ENCODE measurements at regions not wholly inside any gene's neighbourhood (a gene's known extent, or its start where the extent isn't known, plus 50 kb on each side); places are given as distances from the start of the nearest gene placed in this dataset.

DNA sequence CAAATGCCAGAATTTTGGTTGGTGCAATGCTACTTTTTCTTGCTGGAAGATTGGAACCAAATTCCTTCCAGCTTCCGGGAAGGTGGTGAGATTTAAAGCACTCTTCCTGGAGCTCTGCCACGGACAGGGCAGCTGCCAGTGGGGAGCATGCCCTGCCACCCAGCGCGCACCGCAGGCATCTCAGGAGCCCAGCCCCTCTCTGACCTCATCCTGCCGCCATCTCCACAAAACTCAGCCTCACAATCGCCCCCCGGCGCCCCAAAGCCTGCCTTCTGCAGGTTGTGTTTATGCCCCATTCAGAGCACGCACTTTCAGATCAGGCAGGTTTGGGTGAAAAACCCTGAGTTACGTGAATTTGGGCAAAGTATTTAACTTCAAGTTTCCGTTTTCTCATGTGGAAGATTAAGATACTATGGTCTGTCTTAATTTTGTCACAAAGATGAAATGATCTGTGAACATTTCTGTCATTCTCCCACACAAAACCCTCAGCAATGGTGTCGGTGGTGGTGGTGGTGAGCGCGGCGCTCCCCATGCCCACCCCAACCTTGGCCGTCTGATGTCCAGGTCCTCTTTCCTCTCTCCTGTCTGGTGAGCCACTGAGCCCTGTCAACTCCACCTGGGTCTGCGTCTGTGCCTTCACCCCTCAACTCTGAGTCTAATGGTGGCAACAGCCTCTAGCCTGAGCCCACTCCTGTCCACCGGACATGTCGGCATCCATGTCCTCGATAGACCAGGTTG lies 282.8 kb upstream of the SALL3 start:
- no peak for DNase-seq (ENCODE audit: low read depth in 4 of 4, low spot score in 3 of 4)

DNA sequence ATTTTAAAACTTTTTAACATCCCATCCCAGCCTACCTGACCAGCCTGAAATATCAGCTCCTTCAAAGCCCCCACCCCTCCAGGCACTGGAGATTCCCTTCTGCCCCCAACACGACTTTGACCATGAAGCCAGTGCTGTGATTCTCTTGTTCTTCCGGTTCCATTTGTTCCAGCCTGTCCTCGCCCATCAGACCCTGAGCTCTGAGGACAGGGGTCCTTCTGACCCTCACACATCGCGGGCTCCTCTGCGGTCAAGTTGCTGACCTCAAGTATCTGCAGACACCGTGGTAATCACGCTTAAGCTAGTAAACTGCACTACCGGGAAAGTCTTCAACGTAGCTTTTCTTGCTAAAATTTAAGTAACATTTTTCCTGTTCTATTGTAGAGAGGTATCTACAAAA lies 282.2 kb upstream of the SALL3 start:
- no peak for DNase-seq (ENCODE audit: low read depth in 4 of 4, low spot score in 3 of 4)

DNA sequence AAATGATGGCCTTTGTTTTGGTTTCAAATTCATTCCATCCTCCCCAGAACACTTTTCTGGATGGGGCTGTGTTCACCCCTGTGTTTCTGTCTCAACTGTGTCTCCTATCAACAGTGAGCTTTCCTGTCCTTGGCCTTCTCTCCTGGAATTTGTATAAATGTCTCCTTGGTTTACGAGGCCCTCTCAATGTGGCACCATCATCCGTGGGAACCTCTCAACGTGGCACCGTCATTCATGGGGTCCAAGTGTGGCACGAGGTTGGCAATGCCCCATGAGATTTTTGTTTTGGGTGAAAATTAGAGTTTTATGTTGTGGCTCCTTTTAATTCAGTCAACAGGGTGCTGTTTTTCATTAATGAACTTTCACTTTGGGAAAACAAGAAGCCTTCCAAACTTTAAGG lies 280.7 kb upstream of the SALL3 start:
- DNase-seq (ENCODE audit: low read depth in 4 of 4, low spot score in 3 of 4): no peak

DNA sequence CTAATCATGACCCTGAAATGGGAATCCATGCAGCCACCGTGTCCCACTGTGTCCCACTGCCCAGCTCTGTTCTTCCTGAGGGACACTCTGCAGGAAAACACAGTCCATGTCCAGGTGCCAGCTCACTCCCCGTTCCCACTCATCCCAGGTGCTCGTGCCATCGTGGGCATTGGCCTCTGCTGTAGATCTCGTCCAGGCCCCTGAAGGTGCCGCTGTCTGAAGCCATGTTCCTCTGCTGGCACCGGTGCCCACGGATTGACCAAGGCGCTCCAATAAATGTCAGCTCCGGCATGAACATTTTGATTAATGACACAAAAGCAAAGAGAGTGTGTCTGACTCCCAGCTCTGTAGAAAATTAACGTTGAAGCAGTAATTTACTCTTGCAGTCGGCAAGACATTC lies 280.1 kb upstream of the SALL3 start:
- no peak for DNase-seq (ENCODE audit: low read depth in 4 of 4, low spot score in 3 of 4)

DNA sequence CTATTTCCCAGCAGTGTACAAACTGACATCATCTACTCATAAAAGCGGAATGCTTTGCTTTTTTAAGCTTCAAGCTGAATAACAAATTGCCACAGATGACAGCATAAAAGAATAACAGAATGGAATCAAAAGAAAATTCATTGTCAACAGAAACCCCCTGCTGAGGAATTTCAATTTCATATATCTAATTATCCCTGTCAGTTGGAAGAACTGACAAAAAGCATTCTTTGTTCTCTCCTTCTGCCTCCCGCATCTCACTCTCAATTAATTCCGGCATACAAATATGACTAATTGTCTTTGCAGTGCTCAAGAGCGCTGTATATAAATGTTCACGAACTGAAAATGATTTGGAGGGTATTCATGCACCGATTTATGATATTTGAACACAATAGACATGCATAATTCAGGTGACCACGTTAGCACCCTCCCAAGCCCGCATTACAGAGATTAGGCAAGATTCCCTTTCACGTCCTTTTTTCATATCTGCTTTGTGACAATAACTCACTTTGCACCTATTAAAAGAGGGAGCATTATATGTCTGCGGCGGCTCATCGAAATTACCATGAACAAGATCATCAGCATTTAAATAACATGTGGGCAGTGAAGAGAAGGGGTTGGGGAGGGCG lies 277.7 kb upstream of the SALL3 start:
- no peak for DNase-seq (ENCODE audit: low read depth in 4 of 4, low spot score in 3 of 4)

DNA sequence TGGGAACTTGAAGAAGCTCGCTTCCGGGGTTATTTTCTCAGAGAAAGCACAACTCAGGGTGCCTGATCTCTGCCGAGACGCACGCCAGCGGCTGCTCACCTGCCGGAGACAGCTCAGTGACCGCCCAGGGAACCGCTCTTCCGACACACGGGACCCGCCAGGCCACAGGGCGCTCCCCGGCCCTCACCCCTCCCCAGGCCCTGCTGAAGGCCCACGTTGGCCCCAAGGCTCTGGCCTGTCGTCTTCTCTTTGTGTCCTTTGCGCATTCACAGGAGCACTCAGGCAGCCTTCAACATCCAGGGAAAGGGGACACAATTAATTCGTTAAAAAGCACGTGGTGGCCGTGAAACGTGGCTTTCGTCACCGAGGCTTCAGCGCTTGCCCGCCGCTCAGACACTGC lies 276.3 kb upstream of the SALL3 start:
- no peak for DNase-seq (ENCODE audit: low read depth in 4 of 4, low spot score in 3 of 4)

DNA sequence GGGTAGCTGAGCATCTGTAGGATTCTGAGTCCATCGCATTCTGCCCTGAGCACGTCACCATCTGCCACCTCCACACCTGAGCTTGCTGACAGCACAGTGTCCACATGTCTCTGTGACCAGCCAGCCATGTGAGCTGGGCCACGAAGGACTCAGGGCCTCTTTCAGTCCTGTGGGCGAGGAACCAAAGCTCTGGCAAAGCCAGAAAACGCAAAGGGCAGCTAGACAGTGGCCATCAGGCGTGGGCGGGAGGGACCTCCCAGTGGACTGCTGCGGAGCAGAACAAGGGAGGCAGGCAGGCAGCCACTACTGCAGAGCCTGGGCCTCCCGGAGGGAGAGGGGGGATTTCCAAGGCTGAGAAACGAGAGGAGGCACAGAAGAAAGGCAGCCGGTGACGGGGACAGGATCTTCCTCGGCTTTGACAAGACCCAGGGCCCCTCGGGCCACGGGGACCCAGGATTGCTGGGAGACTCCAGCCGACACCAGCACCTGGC lies 274.6 kb upstream of the SALL3 start:
- DNase-seq (ENCODE audit: low read depth in 4 of 4, low spot score in 3 of 4): no peak

DNA sequence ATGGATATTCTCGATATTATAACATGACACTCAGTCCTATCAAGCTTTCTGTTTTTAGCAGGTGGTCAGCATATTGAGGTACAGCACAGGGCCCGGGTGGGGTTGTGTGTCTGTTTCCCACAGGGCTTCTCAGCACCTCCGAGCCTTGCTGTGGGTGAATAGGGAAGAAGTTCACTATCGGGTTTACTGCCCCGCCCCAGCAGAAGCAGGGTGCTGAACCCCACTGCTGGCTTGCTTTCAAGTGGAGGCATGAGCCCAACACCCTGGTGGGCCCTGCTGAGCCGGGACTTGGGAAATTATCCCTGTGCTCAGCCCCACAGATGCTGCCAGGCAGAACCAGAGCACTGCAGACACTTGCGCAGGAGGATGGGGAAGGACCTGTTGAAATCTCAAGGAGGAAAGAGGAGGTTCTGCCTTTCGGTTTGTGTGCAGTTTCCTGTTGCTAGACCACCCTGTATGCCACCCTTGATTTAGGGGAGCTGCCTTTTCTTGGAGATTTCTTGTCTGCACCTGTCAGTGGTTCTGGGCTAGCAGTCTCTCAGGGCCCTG lies 270.3 kb upstream of the SALL3 start:
- no peak for DNase-seq (ENCODE audit: low read depth in 4 of 4, low spot score in 3 of 4)

DNA sequence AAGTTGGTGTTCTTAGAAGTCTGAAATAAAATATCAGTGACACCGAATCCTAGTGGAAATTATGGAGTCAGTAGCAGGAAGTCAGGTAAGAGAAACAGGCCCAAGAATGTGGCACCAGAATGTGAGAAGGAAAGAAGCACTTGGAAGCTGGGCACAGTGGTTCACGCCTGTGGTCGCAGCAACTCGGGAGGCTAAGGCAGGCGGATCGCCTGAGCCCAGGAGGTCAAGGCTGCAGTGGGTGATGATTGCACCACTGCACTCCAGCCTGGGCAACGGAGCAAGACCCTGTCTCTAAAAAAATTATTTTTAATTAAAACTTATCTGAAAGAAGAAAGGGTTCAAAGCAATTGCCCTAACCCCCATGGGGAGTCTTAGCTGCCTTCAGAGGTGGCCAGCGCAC lies 268.3 kb upstream of the SALL3 start:
- no peak for DNase-seq (ENCODE audit: low read depth in 4 of 4, low spot score in 3 of 4)

DNA sequence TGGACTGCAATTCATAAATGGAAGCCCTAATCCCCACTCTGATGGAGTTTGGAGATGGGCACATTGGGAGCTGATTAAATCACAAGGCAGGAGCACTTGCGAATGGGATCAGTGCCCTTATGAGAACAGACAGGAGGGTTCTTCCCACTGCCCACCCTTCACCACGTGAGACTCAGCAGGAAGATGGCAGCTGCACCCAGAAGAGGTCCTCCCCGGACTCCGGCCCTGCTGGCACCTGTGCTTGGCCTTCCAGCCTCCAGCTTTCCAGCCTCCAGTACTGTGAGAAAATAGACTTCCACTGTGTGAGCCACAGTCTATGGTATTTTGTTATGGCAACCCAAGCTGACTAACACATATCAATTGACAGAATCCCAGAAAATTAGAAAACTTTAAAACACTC lies 267.6 kb upstream of the SALL3 start:
- DNase-seq (ENCODE audit: low read depth in 4 of 4, low spot score in 3 of 4): no peak

DNA sequence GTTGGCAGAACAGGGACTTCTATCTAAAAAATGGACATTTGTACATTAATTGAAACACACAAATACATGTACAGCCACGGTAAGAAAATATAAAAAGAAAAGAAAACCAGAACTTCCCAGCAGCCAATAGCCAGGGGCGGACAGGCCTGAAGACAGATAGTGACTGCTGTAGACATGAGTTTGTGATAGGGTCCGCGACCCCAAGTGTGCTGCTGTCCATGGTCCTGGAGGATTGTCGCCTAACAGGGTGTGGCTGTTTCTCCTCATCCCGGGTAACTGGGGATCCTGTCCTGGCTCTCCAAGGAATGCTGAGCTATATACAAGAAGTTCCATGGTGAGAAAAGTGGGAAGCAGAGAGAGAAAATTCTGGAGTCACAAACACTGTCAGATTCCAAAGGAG lies 266.5 kb upstream of the SALL3 start:
- peak in 2 of 4 donors; percentile 40 for DNase-seq (ENCODE audit: low read depth in 4 of 4, low spot score in 3 of 4)

DNA sequence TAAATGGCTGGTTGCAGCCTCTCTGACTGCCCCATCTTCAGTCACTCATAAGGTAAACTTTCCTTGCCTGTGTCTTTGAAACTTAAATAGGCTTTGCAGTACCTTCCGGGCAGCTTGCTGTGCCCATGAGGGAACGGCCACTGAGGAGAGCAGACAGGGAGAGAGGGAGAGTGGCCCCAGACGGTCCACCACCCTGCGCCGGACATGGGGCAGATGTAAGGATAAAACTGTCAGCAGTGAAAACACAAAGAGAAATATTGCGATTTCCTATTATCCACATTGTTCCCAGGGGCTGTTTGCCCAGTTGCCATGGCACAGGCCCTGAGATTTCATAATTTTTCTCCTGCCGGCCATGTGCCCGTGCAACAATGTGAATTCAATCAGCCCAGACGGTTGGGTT lies 265.9 kb upstream of the SALL3 start:
- no peak for DNase-seq (ENCODE audit: low read depth in 4 of 4, low spot score in 3 of 4)

DNA sequence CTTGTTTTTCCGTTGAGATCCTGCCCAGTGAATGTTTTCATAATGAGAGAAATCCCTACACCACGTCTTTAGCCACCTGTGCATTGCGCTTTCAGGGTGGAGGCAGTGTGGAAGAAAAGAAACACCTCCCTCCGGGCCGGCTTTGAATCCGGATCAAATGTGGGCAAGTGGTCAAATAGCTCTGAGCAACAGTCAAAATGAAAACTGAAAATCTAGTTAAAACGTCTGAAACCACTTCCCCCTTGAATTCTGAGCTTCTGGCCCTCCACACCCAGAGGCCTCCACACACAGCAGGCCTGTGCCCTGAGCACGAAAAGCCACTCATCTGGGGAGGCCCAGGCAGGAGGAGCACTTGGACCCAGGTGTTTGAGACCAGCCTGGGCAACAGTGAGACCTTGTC lies 263.6 kb upstream of the SALL3 start:
- DNase-seq (ENCODE audit: low read depth in 4 of 4, low spot score in 3 of 4): no peak

DNA sequence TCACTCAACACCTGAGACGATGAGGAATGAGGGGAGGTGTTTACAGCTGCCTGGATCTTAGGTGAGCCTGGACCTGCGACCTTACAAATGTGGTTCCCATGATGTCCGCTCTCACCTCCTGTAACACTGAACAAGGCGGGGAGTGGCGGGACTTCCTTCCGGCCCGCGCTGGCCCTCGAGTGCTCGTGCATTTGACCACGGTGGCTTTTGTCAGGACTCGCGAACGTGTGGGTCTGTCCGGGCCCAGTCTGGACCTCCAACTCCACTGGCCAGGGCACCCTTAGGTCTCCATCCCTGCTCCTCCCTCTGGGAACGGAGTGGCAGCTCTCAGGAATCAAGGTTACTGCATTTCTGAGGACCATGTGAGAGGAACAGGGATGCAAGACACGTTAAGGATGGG lies 263.0 kb upstream of the SALL3 start:
- no peak for DNase-seq (ENCODE audit: low read depth in 4 of 4, low spot score in 3 of 4)

DNA sequence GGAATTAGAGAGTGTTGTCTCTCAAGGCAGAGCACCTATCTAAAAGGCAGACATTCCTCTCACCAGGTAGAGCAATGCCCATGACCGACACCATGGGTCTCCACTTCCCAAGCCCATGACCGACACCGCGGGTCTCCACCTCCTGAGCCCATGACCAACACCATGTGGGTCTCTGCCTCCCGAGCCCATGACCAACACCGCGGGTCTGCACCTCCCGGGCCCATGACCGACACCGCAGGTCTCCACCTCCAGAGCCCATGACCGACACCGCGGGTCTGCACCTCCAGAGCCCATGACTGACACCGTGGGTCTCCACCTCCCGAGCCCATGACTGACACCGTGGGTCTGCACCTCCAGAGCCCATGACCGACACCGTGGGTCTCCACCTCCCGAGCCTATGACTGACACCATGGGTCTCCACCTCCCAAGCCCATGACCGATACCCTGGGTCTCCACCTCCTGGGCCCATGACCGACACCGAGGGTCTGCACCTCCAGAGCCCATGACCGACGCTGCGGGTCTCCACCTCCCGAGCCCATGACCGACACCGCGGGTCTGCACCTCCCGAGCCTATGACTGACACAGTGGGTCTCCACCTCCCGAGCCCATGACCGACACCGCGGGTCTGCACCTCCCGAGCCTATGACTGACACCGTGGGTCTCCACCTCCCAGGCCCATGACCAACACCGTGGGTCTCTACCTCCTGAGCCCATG lies 262.4 kb upstream of the SALL3 start:
- DNase-seq (ENCODE audit: low read depth in 4 of 4, low spot score in 3 of 4): no peak

DNA sequence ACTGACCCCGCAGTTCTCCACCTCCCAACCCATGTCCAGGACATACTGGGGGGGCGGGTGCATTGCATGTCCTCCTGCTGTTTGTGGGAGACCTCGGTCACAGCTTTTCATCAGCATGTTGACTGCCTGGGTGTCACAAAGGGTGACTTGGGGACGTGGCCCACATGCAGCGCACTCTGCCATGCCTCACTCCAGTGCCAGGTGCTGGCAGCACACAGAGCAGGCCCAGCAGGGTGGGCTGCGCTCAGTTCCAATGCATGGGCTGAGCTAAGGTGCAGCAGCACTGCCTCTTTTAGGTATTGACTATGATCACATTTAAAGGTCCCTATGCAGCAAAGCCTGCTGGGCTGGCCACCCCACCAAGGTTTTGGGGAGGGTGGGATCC lies 261.9 kb upstream of the SALL3 start:
- no peak for DNase-seq (ENCODE audit: low read depth in 4 of 4, low spot score in 3 of 4)

DNA sequence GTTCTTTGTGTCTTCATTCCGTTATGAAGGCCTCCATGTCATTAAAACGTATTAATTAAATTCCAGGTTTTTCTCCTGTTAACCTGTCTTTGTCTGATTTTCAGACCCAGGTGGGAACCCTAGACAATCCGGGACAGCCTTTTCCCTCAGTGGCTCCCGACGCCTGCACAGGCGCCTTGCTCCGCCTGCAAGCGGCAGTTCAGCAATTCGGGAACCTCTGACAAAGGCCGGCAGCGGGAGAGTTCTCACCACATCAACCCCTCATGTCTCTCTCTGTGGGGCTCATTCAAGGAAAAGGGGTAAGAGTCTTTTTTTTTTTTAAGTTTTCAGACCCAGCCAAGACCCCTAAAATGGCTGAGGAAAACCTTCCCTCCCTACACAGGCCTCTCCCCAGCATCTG lies 259.8 kb upstream of the SALL3 start:
- DNase-seq (ENCODE audit: low read depth in 4 of 4, low spot score in 3 of 4): no peak

DNA sequence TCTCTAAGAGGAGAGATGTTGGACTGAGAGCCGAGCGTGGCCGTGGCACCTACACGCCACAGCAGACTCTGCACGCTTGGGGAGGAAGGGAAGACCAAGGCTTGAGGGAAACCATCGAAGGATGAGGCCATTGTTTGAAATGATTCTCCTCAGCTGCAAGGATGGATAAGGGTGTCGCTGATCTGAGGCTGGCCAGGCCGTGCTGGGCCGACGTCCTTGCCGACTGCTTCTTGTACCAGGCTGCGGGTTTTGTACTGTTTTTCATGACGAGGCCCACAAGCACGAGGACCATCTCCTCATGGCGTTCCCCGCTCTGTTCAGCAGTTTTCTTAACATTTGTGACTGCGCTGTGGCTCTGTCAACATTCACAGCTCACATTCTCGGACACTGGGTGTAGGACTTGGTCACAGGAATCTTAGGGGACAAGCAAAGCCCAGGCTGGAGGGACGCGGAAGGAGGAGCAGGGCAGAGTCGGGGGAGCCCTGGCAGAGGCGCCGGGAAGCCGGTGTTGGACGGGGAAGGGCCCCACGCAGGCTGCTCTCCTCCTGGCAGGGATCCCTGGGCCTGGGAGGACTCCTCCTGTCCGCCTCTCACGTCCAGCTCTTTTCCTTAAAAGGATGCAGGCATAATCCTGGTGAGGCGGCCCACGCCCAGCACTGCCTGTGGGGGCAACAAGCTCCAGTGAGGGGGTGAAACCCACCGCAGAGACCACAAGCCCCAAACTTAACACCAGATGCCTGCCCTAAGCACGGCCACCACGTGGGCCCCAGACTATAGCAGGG lies 259.0 kb upstream of the SALL3 start:
- DNase-seq (ENCODE audit: low read depth in 4 of 4, low spot score in 3 of 4): no peak

DNA sequence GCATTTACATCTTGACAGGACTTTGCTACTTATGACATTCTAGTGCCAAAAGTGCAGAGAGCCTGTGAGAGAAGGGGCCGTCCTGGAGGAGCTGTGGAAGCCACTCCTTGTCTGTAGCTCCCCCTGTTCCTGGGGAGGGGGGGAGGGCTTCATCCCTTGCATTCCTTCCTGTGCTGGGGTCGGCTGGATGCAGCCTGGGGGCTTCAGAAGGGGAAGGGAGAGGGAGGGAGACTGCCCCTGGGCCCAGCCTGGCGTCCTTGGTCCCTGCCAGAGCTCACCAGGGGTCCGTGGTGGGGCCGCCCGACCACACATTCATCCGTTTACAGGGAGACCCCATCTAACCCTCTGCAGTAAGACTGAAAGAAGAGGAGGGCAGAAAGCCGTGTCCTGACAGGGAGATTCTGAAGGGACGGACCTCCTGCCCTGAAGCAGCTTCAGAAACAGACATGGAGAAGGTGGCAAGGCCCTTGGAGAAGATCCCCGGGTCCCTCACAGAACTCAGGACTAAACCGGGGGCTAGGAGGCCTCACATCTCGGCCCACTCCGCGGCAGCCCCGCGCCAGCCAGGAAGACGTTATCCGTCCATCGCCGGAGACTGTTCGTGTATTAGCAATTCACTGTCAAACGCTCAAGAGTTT lies 258.3 kb upstream of the SALL3 start:
- DNase-seq (ENCODE audit: low read depth in 4 of 4, low spot score in 3 of 4): no peak

DNA sequence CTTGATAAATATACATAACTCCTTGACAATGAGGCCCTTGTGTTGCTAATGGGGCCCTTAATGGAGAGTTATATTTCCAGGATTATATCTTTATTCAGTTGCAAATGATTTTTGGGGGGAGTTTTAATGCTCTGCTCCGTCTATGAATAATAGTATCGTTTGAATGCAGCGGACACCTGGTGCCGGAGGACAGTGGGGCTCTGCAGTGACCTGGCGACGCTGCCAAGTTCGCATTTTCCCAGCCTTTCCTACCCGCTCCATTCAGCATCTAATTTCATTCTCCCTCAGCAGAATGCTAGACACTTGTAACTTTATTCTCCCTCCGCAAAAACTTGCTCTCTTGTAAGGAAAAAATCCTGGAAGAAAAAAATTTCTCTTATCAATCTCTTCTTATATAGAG lies 257.6 kb upstream of the SALL3 start:
- DNase-seq (ENCODE audit: low read depth in 4 of 4, low spot score in 3 of 4): no peak
